ENCODE measurements at regions not wholly inside any gene's neighbourhood (a gene's known extent, or its start where the extent isn't known, plus 50 kb on each side); places are given as distances from the start of the nearest gene placed in this dataset.
"Not testable (repeated sequence)": the region's sequence is repeated elsewhere in the genome, so short reads cannot be mapped to it uniquely, and the experiment has no call there.

DNA sequence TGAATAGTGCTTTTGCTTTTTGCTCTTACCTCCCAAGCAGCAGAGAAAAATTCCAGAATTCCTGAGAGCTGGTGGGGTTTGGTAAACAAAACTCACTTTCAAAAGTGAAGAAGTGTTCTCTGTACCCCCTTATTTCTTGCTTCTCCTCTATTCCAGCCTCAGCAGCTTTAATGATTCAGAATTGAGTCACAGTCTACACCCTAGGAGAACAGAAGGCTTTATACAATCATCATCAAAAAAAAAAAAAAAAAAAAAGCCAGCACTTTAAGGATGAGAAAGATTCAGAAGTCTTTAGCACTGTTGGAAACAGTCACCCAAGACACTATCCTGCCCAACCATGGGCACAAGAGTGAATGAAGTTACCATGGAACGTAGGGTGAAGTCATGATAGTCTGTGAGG, 1583.1 kb upstream of the PCDH10 start:
- H3K4me3 Mint-ChIP-seq (ENCODE audit: unreplicated experiment) = no peak overlapping the region
- H3K36me3 Mint-ChIP-seq (ENCODE audit: unreplicated experiment) = no peaks in the 10 kb centered on the region
- H3K9me3 Mint-ChIP-seq (ENCODE audit: unreplicated experiment) = no peaks in the 10 kb centered on the region
- no peaks in the 10 kb centered on the region for H3K4me1 Mint-ChIP-seq (ENCODE audit: low read depth, unreplicated experiment)
- DNase-seq = no peak
- H3K27ac Mint-ChIP-seq (ENCODE audit: unreplicated experiment) = no peak overlapping the region
- TF ChIP-seq CTCF (IDR thresholded peaks at IDR 0.05; ENCODE audit: partially characterized antibody, unreplicated experiment) = no peak
- no peaks in the 10 kb centered on the region for H3K27me3 Mint-ChIP-seq (ENCODE audit: unreplicated experiment)

GRCh38 chr4:131584587-131584986, 1564.5 kb upstream of the PCDH10 start:
- Mint-ChIP-seq H3K4me1 (ENCODE audit: low read depth, unreplicated experiment) (no peaks in the 10 kb centered on the region), H3K36me3 (ENCODE audit: unreplicated experiment) (no peaks in the 10 kb centered on the region), H3K27me3 (ENCODE audit: unreplicated experiment) (no peaks in the 10 kb centered on the region), H3K9me3 (ENCODE audit: unreplicated experiment) (no peaks in the 10 kb centered on the region), H3K27ac (ENCODE audit: unreplicated experiment) (no peak overlapping the region), H3K4me3 (ENCODE audit: unreplicated experiment) (no peak overlapping the region)
- TF ChIP-seq CTCF (IDR thresholded peaks at IDR 0.05; ENCODE audit: partially characterized antibody, unreplicated experiment) = no peak
- DNase-seq = no peak

GRCh38 chr4:131595140-131595539, 1554.0 kb upstream of the PCDH10 start:
- no peak overlapping the region for H3K4me3 Mint-ChIP-seq (ENCODE audit: unreplicated experiment)
- no peak overlapping the region for H3K27ac Mint-ChIP-seq (ENCODE audit: unreplicated experiment)
- H3K9me3 Mint-ChIP-seq (ENCODE audit: unreplicated experiment) = no peaks in the 10 kb centered on the region
- DNase-seq = no peak
- H3K27me3 Mint-ChIP-seq (ENCODE audit: unreplicated experiment) = no peaks in the 10 kb centered on the region
- no peaks in the 10 kb centered on the region for H3K36me3 Mint-ChIP-seq (ENCODE audit: unreplicated experiment)
- no peak for TF ChIP-seq CTCF (IDR thresholded peaks at IDR 0.05; ENCODE audit: partially characterized antibody, unreplicated experiment)
- no peaks in the 10 kb centered on the region for H3K4me1 Mint-ChIP-seq (ENCODE audit: low read depth, unreplicated experiment)

GRCh38 chr4:131603705-131604104, 1545.4 kb upstream of the PCDH10 start:
- no peak for DNase-seq
- H3K9me3 Mint-ChIP-seq (ENCODE audit: unreplicated experiment) = no peaks in the 10 kb centered on the region
- H3K27me3 Mint-ChIP-seq (ENCODE audit: unreplicated experiment) = no peaks in the 10 kb centered on the region
- no peak overlapping the region for H3K4me3 Mint-ChIP-seq (ENCODE audit: unreplicated experiment)
- H3K4me1 Mint-ChIP-seq (ENCODE audit: low read depth, unreplicated experiment) = no peaks in the 10 kb centered on the region
- H3K36me3 Mint-ChIP-seq (ENCODE audit: unreplicated experiment) = no peaks in the 10 kb centered on the region
- H3K27ac Mint-ChIP-seq (ENCODE audit: unreplicated experiment) = no peak overlapping the region
- TF ChIP-seq CTCF (IDR thresholded peaks at IDR 0.05; ENCODE audit: partially characterized antibody, unreplicated experiment) = no peak

DNA sequence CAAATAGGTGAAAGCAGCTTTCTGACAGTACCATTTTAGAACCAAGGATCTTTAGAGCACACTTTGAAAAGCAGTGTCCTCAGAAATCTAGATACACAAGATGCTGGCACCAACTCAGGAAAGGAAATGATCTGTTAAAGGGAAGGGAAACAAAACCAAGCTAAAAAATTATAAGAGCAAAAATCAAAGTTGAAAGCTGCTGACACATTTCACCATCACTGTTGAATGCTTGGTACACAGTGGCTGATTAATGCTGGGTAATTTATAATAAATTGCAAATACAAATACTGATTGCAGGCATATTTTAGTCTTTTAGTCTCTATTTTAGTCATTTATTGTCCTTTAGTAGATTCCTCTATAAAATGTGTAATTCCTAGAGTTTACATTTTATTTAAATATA, 1540.1 kb upstream of the PCDH10 start:
- no peaks in the 10 kb centered on the region for H3K9me3 Mint-ChIP-seq (ENCODE audit: unreplicated experiment)
- H3K27me3 Mint-ChIP-seq (ENCODE audit: unreplicated experiment) = no peaks in the 10 kb centered on the region
- no peaks in the 10 kb centered on the region for H3K36me3 Mint-ChIP-seq (ENCODE audit: unreplicated experiment)
- H3K4me1 Mint-ChIP-seq (ENCODE audit: low read depth, unreplicated experiment) = no peaks in the 10 kb centered on the region
- DNase-seq = no peak
- no peak overlapping the region for H3K4me3 Mint-ChIP-seq (ENCODE audit: unreplicated experiment)
- no peak for TF ChIP-seq CTCF (IDR thresholded peaks at IDR 0.05; ENCODE audit: partially characterized antibody, unreplicated experiment)
- H3K27ac Mint-ChIP-seq (ENCODE audit: unreplicated experiment) = no peak overlapping the region

DNA sequence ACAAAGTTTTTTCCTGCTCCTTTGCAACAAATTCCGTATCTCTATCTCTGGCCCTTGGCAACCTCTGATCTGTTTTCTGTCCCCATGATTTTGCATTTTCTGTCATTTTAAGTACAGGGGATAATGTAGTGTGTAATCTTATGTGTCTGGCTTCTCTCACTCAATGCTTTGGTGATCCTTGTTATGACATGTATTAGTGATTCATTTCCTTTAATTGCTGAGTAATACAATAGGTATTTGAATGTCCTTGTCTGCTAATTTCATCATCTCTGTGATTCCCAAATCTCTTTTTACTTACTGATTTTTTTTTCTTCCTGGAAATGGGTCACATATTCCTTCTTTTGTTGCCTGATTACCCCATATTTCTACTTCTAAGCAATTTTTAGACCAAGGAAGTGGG, 1538.6 kb upstream of the PCDH10 start:
- H3K4me3 Mint-ChIP-seq (ENCODE audit: unreplicated experiment); H3K27ac Mint-ChIP-seq (ENCODE audit: unreplicated experiment); DNase-seq; H3K27me3 Mint-ChIP-seq (ENCODE audit: unreplicated experiment); H3K36me3 Mint-ChIP-seq (ENCODE audit: unreplicated experiment); H3K4me1 Mint-ChIP-seq (ENCODE audit: low read depth, unreplicated experiment); H3K9me3 Mint-ChIP-seq (ENCODE audit: unreplicated experiment): not testable (repeated sequence)

Data from glutamatergic neuron (in vitro differentiated cells).